Loucy (cell line): ENCODE measurements at regions not wholly inside any gene's neighbourhood (a gene's known extent, or its start where the extent isn't known, plus 50 kb on each side); places are given as distances from the start of the nearest gene placed in this dataset.

ENCODE experiments used
- H2AFZ ChIP-seq: fragments of 200-600 bp; sonication (generic); 2 replicates; pipeline ENCODE4 v1.6.0; 2016; ENCODE audit warnings: antibody characterized with exemption, mild to moderate bottlenecking, low read length, moderate library complexity
- H3F3A ChIP-seq: fragments of 200-600 bp; 2 replicates; pipeline ENCODE4 v1.6.0; 2016; ENCODE audit warnings: antibody characterized with exemption, low read depth, mild to moderate bottlenecking
- H3K27me3 ChIP-seq: fragments of 200-600 bp; sonication (generic); 2 replicates; pipeline ENCODE4 v1.6.1; 2014; ENCODE audit warnings: low read length, mild to moderate bottlenecking; ENCODE audit not compliant: insufficient read depth, poor library complexity, severe bottlenecking
- H3K36me3 ChIP-seq: fragments of 200-600 bp; sonication (generic); 2 replicates; pipeline ENCODE4 v1.6.1; 2016; ENCODE audit warnings: low read length; ENCODE audit not compliant: insufficient read depth
- H3K4me1 ChIP-seq: fragments of 200-600 bp; sonication (generic); 2 replicates; pipeline ENCODE4 v1.5.1; 2014; ENCODE audit warnings: low read length, mild to moderate bottlenecking; ENCODE audit not compliant: insufficient read depth, poor library complexity, severe bottlenecking
- H3K4me2 ChIP-seq: fragments of 200-600 bp; sonication (generic); 2 replicates; pipeline ENCODE4 v1.6.0; 2014; ENCODE audit warnings: antibody characterized with exemption, low read length, low read depth, mild to moderate bottlenecking; ENCODE audit not compliant: poor library complexity, severe bottlenecking
- H3K4me3 ChIP-seq: fragments of 200-600 bp; sonication (generic); 2 replicates; pipeline ENCODE4 v1.5.1; 2014; ENCODE audit warnings: low read length, mild to moderate bottlenecking, mixed read lengths; ENCODE audit not compliant: poor library complexity, severe bottlenecking
- H3K79me2 ChIP-seq: fragments of 200-600 bp; sonication (generic); 2 replicates; pipeline ENCODE4 v1.6.1; 2014; ENCODE audit warnings: low read length; ENCODE audit not compliant: insufficient read depth
- H3K9ac ChIP-seq: fragments of 200-600 bp; sonication (generic); 2 replicates; pipeline ENCODE4 v1.6.0; 2014; ENCODE audit warnings: mild to moderate bottlenecking, low read depth, low read length, moderate library complexity; ENCODE audit not compliant: poor library complexity, severe bottlenecking
- H3K9me2 ChIP-seq: fragments of 200-600 bp; sonication (generic); replicated peaks from 2 replicates; pipeline ENCODE4 v1.6.1; 2016; ENCODE audit warnings: low read depth, low read length, mixed read lengths
- H3K9me3 ChIP-seq: fragments of 200-600 bp; sonication (generic); 2 replicates; pipeline ENCODE4 v1.6.1; 2014; ENCODE audit warnings: mild to moderate bottlenecking, antibody characterized with exemption, low read length, low read depth; ENCODE audit not compliant: insufficient read depth
- H4K20me1 ChIP-seq: fragments of 200-600 bp; sonication (generic); 2 replicates; pipeline ENCODE4 v1.6.0; 2014; ENCODE audit warnings: antibody characterized with exemption, low read length, mild to moderate bottlenecking; ENCODE audit not compliant: insufficient read depth, poor library complexity, severe bottlenecking
- EZH2phosphoT487 ChIP-seq: fragments of 200-600 bp; IDR thresholded peaks from 2 replicates; pipeline ENCODE4 v1.6.1; 2018; ENCODE audit warnings: antibody characterized with exemption, mild to moderate bottlenecking, moderate library complexity, borderline replicate concordance
- TF ChIP-seq, protein P1 (sequence below): fragments of 200-600 bp; sonication (generic); conservative IDR thresholded peaks from 2 replicates; pipeline ENCODE4 v1.5.1; 2014; ENCODE audit warnings: mild to moderate bottlenecking, antibody characterized with exemption, low read length

DNA sequence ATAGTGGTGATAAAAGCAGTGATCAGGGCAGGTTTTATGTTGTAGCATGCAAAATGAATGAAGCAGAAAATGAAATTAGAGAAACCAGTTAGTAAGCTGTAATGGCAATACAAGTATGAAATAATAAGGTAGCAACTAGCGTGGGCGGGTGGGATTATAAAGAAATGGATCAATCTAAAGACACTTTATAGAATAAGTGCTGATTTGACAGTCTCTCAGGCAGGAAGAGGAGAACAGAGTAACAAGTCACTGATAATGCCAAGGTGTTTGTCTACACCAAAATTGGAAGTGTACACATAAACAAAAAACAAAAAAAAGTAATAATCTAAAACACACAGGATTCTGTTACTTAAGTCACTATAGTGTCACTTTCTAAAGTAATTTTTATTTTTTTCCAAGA, 51.0 kb upstream of the PCBP1 start:
- TF ChIP-seq, protein P1, sequence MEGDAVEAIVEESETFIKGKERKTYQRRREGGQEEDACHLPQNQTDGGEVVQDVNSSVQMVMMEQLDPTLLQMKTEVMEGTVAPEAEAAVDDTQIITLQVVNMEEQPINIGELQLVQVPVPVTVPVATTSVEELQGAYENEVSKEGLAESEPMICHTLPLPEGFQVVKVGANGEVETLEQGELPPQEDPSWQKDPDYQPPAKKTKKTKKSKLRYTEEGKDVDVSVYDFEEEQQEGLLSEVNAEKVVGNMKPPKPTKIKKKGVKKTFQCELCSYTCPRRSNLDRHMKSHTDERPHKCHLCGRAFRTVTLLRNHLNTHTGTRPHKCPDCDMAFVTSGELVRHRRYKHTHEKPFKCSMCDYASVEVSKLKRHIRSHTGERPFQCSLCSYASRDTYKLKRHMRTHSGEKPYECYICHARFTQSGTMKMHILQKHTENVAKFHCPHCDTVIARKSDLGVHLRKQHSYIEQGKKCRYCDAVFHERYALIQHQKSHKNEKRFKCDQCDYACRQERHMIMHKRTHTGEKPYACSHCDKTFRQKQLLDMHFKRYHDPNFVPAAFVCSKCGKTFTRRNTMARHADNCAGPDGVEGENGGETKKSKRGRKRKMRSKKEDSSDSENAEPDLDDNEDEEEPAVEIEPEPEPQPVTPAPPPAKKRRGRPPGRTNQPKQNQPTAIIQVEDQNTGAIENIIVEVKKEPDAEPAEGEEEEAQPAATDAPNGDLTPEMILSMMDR: no peak
- no peak for TF ChIP-seq EZH2phosphoT487
- Histone ChIP-seq H3K9me2 (no peaks in the 10 kb centered on the region), H3K9ac (no peak overlapping the region)

DNA sequence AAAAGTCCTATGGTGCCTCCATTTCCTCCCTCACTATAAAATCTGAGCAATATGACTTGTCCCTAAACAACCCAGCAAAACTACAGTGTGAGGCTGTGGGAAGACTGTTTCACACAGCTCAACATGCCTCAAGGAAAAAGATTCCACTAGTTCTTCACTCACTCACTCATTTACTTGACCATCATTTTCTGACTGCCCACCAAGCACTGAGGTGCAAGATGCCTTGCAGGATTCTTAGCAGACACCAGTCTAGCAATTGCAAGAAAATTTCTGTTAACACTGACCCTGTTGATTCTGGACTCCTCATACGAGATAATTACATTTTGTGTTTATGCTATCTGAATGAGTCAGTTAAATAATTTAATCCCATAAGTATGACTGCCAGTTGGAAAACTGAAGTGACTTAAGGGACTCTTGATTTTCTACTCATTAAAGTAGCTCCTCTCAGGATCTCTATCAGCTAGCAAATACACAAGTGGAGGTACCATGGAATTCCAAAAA, 51.9 kb upstream of the PCBP1 start:
- Histone ChIP-seq H3K36me3 (peaks cover 63% of the 10 kb centered on the region; the same call in 1 of the 2 replicates), H4K20me1 (peaks cover 3% of the 10 kb centered on the region), H3K4me2 (no peak overlapping the region), H2AFZ (no peak overlapping the region), H3F3A (no peaks in the 10 kb centered on the region), H3K9me2 (no peaks in the 10 kb centered on the region), H3K27me3 (no peaks in the 10 kb centered on the region), H3K4me1 (no peaks in the 10 kb centered on the region), H3K9ac (no peak overlapping the region), H3K9me3 (no peaks in the 10 kb centered on the region), H3K4me3 (no peak overlapping the region), H3K79me2 (no peaks in the 10 kb centered on the region; the same call in 1 of the 2 replicates)
- TF ChIP-seq, protein P1: no peak
- TF ChIP-seq EZH2phosphoT487: no peak

More for the DNA sequence above, 51.0 kb upstream of the PCBP1 start:
- H3K4me1 ChIP-seq: no peaks in the 10 kb centered on the region
- H3K79me2 ChIP-seq: no peaks in the 10 kb centered on the region; the same call in 1 of the 2 replicates
- no peak overlapping the region for H2AFZ ChIP-seq
- H3K27me3 ChIP-seq: no peaks in the 10 kb centered on the region
- no peaks in the 10 kb centered on the region for H3K9me3 ChIP-seq
- peaks cover 61% of the 10 kb centered on the region; the same call in 1 of the 2 replicates for H3K36me3 ChIP-seq
- peaks cover 3% of the 10 kb centered on the region for H4K20me1 ChIP-seq
- no peaks in the 10 kb centered on the region for H3F3A ChIP-seq
- no peak overlapping the region for H3K4me2 ChIP-seq
- H3K4me3 ChIP-seq: no peak overlapping the region

- Histone ChIP-seq H3K27me3 (no peaks in the 10 kb centered on the region), H3K4me3 (no peak overlapping the region), H3K36me3 (peaks cover 67% of the 10 kb centered on the region; the same call in 1 of the 2 replicates), H3K9me2 (no peaks in the 10 kb centered on the region), H3K4me2 (no peak overlapping the region), H4K20me1 (no peaks in the 10 kb centered on the region), H3K79me2 (peaks cover under 1% of the 10 kb centered on the region; the same call in 1 of the 2 replicates), H3K9me3 (no peaks in the 10 kb centered on the region), H3F3A (no peaks in the 10 kb centered on the region), H3K4me1 (no peaks in the 10 kb centered on the region), H3K9ac (no peak overlapping the region), H2AFZ (no peak overlapping the region)
- TF ChIP-seq, protein P1: no peak
- TF ChIP-seq EZH2phosphoT487: no peak
Observed at GRCh38 chr2:70030724-70031420, 56.4 kb upstream of the PCBP1 start.
